ENCODE measurements at regions not wholly inside any gene's neighbourhood (a gene's known extent, or its start where the extent isn't known, plus 50 kb on each side); places are given as distances from the start of the nearest gene placed in this dataset.

GRCh38 chr5:117803533-117803932, 1184.8 kb downstream of the DTWD2 start:
- TF ChIP-seq CTCF (IDR thresholded peaks at IDR 0.05) (no peak), POLR2A (IDR thresholded peaks at IDR 0.05) (no peak), POLR2AphosphoS5 (IDR thresholded peaks at IDR 0.05) (no peak), EP300 (IDR thresholded peaks at IDR 0.05) (no peak)
